GM06990 (cell line): ENCODE measurements at regions not wholly inside any gene's neighbourhood (a gene's known extent, or its start where the extent isn't known, plus 50 kb on each side); places are given as distances from the start of the nearest gene placed in this dataset.

Source experiments
- DNase-seq: peaks from one replicate; pipeline ENCODE4 v3.0.0-alpha.2; 2011; ENCODE audit not compliant: insufficient read length; ENCODE audit errors: extremely low read depth
- H3K27me3 ChIP-seq: replicated peaks from 2 replicates; pipeline ENCODE4 v1.6.0; 2011; ENCODE audit warnings: low read length; ENCODE audit not compliant: control insufficient read depth, insufficient read depth
- H3K36me3 ChIP-seq: 2 replicates; pipeline ENCODE4 v1.5.1; 2011; ENCODE audit warnings: low read length; ENCODE audit not compliant: control insufficient read depth, insufficient read depth
- H3K4me3 ChIP-seq: replicated peaks from 2 replicates; pipeline ENCODE4 v1.5.1; 2011; ENCODE audit warnings: low read depth, mild to moderate bottlenecking, control low read depth, low read length
- TF ChIP-seq, protein P1 (sequence below): IDR thresholded peaks from 2 replicates; pipeline ENCODE4 v1.5.1; 2011; ENCODE audit warnings: low read length, control low read depth, mild to moderate bottlenecking, inconsistent platforms; ENCODE audit not compliant: insufficient read depth, poor library complexity, severe bottlenecking

DNA sequence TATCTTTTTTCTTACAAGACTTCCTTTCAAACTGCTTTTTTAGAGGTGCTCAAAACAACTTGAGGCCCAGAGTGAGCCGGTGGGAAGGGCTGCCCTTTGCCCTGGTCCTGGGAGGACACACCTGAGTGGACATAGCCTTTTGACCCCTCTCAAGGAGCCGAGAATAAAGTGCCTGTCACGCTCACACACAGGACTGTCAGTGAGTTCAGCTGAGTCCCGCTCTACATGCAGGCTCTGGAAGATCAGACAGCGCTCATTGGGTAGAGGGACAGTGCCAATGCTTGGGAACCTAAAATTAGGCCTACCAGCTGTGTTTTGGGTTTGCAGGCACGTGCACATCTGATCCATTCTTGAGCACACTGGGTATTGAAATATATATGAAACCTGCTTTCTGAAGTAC is 387.8 kb downstream of the CD83 start:
- Histone ChIP-seq H3K36me3 (no peaks in the 10 kb centered on the region), H3K27me3 (no peaks in the 10 kb centered on the region; the same call in 1 of the 2 replicates), H3K4me3 (no peak overlapping the region)
- DNase-seq: no peak
- TF ChIP-seq, protein P1, sequence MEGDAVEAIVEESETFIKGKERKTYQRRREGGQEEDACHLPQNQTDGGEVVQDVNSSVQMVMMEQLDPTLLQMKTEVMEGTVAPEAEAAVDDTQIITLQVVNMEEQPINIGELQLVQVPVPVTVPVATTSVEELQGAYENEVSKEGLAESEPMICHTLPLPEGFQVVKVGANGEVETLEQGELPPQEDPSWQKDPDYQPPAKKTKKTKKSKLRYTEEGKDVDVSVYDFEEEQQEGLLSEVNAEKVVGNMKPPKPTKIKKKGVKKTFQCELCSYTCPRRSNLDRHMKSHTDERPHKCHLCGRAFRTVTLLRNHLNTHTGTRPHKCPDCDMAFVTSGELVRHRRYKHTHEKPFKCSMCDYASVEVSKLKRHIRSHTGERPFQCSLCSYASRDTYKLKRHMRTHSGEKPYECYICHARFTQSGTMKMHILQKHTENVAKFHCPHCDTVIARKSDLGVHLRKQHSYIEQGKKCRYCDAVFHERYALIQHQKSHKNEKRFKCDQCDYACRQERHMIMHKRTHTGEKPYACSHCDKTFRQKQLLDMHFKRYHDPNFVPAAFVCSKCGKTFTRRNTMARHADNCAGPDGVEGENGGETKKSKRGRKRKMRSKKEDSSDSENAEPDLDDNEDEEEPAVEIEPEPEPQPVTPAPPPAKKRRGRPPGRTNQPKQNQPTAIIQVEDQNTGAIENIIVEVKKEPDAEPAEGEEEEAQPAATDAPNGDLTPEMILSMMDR: no peak

DNA sequence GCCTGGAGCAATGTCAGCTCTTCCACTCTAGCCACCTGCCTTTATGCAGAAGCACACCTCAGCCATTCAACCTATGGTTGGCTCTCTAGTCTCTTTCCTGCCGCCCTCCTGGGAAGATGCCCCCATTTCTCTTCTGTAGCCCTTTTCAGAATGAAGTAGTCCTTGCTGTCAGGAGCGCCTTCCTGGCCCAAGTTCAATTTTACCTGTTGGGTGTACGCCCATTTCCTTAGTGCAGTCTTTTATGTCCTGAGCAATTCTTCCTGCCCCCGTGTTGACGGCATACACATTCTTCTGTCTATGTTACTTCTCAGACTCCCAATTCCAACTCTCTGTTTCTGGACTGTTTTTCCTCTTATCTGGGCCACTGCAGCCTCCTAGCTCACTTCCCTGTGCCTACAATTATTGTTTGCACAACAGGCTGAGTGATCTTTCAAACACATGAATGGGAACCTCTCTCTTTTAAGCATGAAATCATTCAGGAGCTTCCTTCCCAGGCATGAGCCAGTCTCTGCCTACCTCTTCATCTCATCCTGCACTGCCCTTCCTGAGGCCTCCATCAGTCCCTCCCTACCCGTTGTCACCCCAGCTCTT is 389.2 kb downstream of the CD83 start:
- Histone ChIP-seq H3K4me3 (no peak overlapping the region), H3K27me3 (no peaks in the 10 kb centered on the region; the same call in 1 of the 2 replicates), H3K36me3 (no peaks in the 10 kb centered on the region)
- no peak for DNase-seq
- TF ChIP-seq, protein P1: no peak

DNA sequence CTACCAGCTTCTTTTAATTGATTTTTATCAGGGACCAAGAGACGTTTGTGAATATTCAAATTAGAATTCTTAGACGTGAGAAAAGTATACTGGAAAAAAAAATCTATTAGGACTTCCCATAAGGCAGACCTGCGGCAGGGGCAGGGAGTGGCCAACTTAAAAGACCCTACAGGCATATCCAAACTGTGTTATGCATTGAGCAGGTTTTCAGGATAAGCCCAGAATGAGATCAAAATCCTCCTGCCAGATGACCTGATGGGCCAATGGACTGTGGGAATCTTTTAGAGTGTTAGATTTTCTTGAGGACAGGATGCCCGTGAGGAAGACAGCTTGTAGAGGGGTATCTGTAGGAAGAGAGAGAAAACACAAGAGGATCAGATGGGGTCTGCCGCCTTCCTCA is 391.5 kb downstream of the CD83 start:
- Histone ChIP-seq H3K4me3 (no peak overlapping the region), H3K27me3 (no peaks in the 10 kb centered on the region; the same call in 1 of the 2 replicates), H3K36me3 (no peaks in the 10 kb centered on the region)
- TF ChIP-seq, protein P1: no peak
- no peak for DNase-seq

DNA sequence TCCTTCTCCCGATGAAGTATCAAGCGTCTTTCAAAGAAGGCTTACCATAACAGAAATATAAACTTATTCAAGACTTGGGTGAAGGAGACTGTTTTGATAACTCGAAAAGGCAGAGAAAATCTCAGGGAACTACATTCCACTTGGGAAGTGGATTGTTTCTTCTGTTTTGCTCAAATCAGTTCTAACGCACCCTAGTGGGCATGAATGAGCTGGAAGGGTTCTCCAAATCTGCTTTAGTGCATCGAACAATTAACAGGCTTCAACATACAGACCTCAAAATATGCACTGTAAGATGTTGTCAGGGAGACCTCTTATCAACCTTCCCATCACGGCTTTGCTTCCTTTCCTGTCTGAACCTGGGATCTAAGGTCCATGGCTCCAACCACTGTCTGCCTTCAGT is 392.5 kb downstream of the CD83 start:
- DNase-seq: no peak
- Histone ChIP-seq H3K27me3 (no peaks in the 10 kb centered on the region; the same call in 1 of the 2 replicates), H3K4me3 (no peak overlapping the region), H3K36me3 (no peaks in the 10 kb centered on the region)
- TF ChIP-seq, protein P1: peak; percentile 29

DNA sequence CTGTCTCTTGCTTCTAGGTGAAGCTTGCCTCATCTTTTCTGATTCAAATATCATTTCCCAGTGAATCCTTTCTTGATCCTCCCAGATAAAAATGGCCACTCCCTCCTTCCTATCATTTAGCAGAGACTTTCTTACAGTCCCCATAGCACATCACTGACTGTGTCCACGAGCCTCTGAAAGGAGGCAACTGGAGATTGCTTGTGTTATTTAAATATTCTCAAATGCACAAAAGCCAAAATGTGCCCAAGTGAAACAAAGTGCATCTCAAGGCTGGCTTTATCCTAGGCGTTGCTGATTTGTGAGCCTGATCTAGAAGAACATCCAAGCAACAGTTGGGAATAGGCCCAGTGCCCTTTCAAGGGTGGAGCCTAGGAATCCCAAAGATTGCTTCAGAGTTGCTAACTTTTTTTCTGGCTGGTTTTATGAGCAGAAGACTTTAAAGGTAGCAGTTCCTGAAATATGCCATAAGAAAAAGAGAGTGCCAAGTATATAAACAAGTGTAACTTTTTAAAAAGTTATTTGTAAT is 393.6 kb downstream of the CD83 start:
- DNase-seq: no peak
- Histone ChIP-seq H3K4me3 (no peak overlapping the region), H3K27me3 (peaks cover 2% of the 10 kb centered on the region), H3K36me3 (no peaks in the 10 kb centered on the region)
- TF ChIP-seq, protein P1: no peak
